Osteocyte (in vitro differentiated cells): ENCODE measurements at regions not wholly inside any gene's neighbourhood (a gene's known extent, or its start where the extent isn't known, plus 50 kb on each side); places are given as distances from the start of the nearest gene placed in this dataset.

Source experiments
- DNase-seq: peaks from one replicate; pipeline ENCODE4 v3.0.0; 2021; ENCODE audit warnings: mixed read lengths; ENCODE audit not compliant: unreplicated experiment; ENCODE audit errors: extremely low spot score
- H3K27ac Mint-ChIP-seq: one replicate; pipeline ENCODE4 v1.8.0; 2021; ENCODE audit warnings: mild to moderate bottlenecking, mixed read lengths; ENCODE audit not compliant: unreplicated experiment
- H3K27me3 Mint-ChIP-seq: one replicate; pipeline ENCODE4 v1.8.0; 2021; ENCODE audit warnings: mixed read lengths; ENCODE audit not compliant: unreplicated experiment
- H3K36me3 Mint-ChIP-seq: one replicate; pipeline ENCODE4 v1.8.0; 2021; ENCODE audit warnings: mixed read lengths; ENCODE audit not compliant: unreplicated experiment
- H3K4me1 Mint-ChIP-seq: one replicate; pipeline ENCODE4 v1.8.0; 2021; ENCODE audit warnings: mixed read lengths; ENCODE audit not compliant: unreplicated experiment
- H3K4me3 Mint-ChIP-seq: one replicate; pipeline ENCODE4 v1.8.0; 2021; ENCODE audit warnings: mild to moderate bottlenecking, moderate library complexity, mixed read lengths; ENCODE audit not compliant: unreplicated experiment
- H3K9me3 Mint-ChIP-seq: one replicate; pipeline ENCODE4 v1.8.0; 2021; ENCODE audit warnings: mixed read lengths; ENCODE audit not compliant: unreplicated experiment
- TF ChIP-seq, protein P1 (sequence below): fragments of 200-600 bp; sonication (generic); IDR thresholded peaks from 2 replicates; pipeline ENCODE4 v1.5.0; 2021; ENCODE audit warnings: antibody characterized with exemption, mild to moderate bottlenecking, moderate library complexity

- H3K27me3 Mint-ChIP-seq = no peaks in the 10 kb centered on the region
- TF ChIP-seq, protein P1, sequence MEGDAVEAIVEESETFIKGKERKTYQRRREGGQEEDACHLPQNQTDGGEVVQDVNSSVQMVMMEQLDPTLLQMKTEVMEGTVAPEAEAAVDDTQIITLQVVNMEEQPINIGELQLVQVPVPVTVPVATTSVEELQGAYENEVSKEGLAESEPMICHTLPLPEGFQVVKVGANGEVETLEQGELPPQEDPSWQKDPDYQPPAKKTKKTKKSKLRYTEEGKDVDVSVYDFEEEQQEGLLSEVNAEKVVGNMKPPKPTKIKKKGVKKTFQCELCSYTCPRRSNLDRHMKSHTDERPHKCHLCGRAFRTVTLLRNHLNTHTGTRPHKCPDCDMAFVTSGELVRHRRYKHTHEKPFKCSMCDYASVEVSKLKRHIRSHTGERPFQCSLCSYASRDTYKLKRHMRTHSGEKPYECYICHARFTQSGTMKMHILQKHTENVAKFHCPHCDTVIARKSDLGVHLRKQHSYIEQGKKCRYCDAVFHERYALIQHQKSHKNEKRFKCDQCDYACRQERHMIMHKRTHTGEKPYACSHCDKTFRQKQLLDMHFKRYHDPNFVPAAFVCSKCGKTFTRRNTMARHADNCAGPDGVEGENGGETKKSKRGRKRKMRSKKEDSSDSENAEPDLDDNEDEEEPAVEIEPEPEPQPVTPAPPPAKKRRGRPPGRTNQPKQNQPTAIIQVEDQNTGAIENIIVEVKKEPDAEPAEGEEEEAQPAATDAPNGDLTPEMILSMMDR = no peak
- H3K4me1 Mint-ChIP-seq = peaks cover 29% of the 10 kb centered on the region
- H3K27ac Mint-ChIP-seq = no peak overlapping the region
- peaks cover 13% of the 10 kb centered on the region for H3K36me3 Mint-ChIP-seq
- DNase-seq = peak; percentile 44
- H3K9me3 Mint-ChIP-seq = peaks cover 12% of the 10 kb centered on the region
- no peak overlapping the region for H3K4me3 Mint-ChIP-seq
Measured at GRCh38 chr10:124329941-124330340, 88.8 kb downstream of the OAT start.

GRCh38 chr10:124329362-124329761 lies 89.4 kb downstream of the OAT start:
- H3K36me3 Mint-ChIP-seq = peaks cover 13% of the 10 kb centered on the region

GRCh38 chr10:124328477-124329220 lies 90.1 kb downstream of the OAT start:
- TF ChIP-seq, protein P1 = no peak
- no peak overlapping the region for H3K27ac Mint-ChIP-seq
- H3K36me3 Mint-ChIP-seq = peaks cover 13% of the 10 kb centered on the region
- no peak overlapping the region for H3K4me3 Mint-ChIP-seq
- H3K27me3 Mint-ChIP-seq = no peaks in the 10 kb centered on the region
- peaks cover 19% of the 10 kb centered on the region for H3K4me1 Mint-ChIP-seq
- H3K9me3 Mint-ChIP-seq = peaks cover 12% of the 10 kb centered on the region
- DNase-seq = peak; percentile 77

More at GRCh38 chr10:124329362-124329761, 89.4 kb downstream of the OAT start:
- no peaks in the 10 kb centered on the region for H3K27me3 Mint-ChIP-seq
- DNase-seq = peak; percentile 51
- peaks cover 12% of the 10 kb centered on the region for H3K9me3 Mint-ChIP-seq
- no peak overlapping the region for H3K27ac Mint-ChIP-seq
- TF ChIP-seq, protein P1 = no peak
- H3K4me3 Mint-ChIP-seq = no peak overlapping the region
- H3K4me1 Mint-ChIP-seq = peaks cover 24% of the 10 kb centered on the region

GRCh38 chr10:124325998-124326636 lies 92.6 kb downstream of the OAT start:
- Mint-ChIP-seq H3K27ac (no peak overlapping the region), H3K9me3 (no peaks in the 10 kb centered on the region), H3K4me3 (no peak overlapping the region), H3K27me3 (no peaks in the 10 kb centered on the region), H3K4me1 (peaks cover 14% of the 10 kb centered on the region), H3K36me3 (peaks cover 5% of the 10 kb centered on the region)
- TF ChIP-seq, protein P1 = no peak
- DNase-seq = peak; percentile 64

DNA sequence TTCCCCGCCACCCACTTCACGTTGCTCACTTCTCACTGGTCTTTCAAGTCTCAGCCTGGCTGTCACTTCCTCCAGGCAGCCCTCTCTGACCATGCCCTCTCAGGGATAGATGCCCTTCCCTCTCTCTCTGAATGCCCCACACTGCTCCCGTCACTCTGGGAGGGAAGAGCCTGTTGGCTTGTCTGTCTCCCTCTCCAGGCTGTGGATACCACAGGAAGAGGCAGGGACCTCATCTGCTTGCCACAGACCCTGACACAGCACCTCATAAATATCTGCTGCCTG lies 93.1 kb downstream of the OAT start:
- Mint-ChIP-seq H3K9me3 (no peaks in the 10 kb centered on the region), H3K4me3 (no peak overlapping the region), H3K27me3 (no peaks in the 10 kb centered on the region), H3K36me3 (peaks cover 1% of the 10 kb centered on the region), H3K27ac (no peak overlapping the region), H3K4me1 (peaks cover 18% of the 10 kb centered on the region)
- TF ChIP-seq, protein P1 = no peak
- peak; percentile 54 for DNase-seq
